GM18520 (cell line): ENCODE measurements at regions not wholly inside any gene's neighbourhood (a gene's known extent, or its start where the extent isn't known, plus 50 kb on each side); places are given as distances from the start of the nearest gene placed in this dataset.

ENCODE experiments used
- ATAC-seq: cut with Tn5 transposase; IDR thresholded peaks from one replicate; pipeline ENCODE4 v1.9.1; 2021; ENCODE audit not compliant: unreplicated experiment

DNA sequence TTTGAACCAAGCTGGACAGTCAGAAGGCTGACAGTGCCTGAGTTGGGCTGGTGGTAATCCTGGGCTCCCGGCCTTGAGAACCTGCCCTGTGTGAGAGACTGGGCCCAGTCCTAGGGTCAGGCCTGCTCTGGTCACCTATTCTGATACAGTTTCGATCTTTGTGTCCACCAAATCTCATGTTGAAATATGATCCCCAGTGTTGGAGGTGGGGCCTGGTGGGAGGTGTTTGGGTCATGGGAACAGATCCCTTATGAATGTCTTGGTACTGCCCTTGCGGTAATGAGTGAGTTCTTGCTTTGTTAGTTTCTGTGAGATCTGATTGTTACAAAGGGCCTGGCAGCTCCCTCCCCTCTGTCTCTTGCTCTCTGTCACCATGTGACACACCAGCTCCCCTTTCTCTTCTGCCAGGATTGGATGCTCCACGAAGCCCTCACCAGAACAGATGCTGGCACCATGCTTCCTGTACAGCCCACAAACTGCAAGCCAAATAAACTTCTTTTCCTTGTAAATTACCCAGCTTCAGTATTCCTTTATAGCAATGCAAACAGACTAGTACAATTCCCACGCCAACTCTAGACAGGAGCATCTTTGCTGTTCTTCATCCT is 111.8 kb upstream of the ZNF438 start:
- no peak for ATAC-seq

DNA sequence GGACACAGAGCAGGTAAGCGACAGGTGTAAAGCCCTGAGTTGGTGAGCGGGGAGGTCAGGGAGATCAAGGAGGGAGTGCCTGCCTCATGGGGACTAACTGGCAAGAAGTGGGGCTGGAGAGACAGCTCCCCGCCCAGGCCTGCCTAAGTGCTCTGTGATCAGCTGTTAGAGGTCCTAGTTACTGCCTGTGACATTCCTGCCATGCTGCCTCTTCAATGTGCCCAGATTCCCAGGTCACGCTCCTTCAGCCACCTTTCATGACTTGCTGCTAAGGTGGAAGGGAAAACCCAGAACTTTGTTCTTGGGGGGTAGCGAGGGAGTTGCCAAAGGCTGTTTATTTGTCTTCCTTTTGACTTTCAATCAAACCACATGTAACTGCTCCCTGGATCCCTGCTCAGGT is 114.3 kb upstream of the ZNF438 start:
- no peak for ATAC-seq

DNA sequence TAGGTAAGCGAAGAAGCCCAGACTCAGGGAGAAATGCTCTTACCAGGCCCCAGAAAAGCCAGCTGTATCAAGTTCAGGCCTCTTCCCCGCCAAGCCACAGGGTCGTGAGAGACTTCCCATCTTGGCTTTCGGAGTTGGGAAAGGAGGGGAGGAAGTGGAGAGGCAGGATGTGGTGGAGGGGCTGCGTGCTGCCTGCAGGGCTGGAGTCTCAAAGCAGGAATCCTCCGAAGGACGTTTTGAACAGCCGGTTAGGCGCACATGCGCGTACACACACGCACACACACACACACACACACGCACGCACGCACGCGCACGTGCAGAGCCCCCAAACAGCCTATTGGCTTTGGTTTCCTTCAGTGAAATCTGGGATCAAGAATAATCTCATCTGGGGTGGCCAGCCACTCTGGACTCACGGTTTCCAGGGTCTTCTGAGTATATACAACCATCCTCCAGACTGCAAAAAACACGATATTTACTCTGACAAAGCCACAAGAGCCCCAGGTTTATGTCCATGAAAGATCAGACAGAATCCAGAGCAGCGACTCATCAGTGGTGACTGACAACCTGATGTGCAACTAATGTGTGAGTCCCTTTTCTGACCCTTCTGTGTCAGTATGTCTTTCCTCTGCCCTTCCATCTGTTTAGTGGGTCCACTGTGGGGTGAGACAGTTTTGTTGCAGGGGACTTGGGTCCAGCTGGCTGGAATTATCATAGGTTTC is 115.0 kb upstream of the ZNF438 start:
- no peak for ATAC-seq

GRCh38 chr10:31147210-31147608 is 115.5 kb upstream of the ZNF438 start:
- ATAC-seq, result no peak

DNA sequence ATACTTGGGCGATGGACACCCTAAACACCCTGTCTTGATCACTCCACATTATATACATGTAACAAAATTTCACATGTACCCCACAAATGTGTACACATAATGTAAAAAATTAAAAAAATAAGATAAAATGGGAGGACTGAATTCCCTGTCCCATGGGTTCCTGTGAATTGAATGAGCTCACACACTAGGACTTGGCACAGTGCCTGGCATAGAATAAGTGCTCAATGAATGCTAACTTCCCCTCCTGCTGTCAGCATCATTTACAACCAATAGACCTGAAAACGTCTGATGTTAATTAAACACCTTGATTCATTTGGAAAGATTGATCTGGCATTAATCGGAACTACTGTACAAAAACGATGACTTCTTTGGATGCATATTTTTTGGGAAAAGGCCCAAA is 117.3 kb upstream of the ZNF438 start:
- no peak for ATAC-seq

DNA sequence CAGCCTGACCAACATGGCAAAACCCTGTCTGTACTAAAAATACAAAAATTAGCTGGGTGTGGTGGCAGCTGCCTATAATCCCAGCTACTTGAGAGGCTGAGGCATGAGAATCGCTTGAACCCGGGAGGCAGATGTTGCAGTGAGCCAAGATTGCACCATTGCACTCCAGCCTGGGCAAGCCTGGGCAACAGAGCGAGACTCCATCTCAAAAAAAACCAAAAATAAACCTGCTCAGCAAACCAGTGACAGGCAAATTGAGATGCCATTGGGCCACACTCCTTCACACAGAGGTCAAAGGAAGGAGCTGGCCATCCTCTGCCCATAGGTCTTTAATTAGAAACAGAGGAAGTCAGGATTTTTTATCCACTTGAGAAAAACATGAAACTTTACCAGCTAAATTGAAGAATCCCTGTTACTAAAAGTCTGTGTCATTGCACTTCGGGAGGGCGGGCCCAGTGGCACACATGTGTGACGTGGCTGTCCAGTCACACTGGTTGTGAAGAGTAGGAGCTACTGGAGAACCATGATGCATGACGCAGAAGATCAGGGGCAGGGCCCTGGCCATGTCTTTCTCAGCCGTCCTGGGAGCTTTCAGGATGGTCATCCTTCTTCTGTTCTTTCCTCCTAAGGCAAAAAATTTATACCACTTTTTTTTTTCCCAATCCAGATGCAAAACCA is 118.3 kb upstream of the ZNF438 start:
- ATAC-seq, result no peak

GRCh38 chr10:31151301-31151700 is 119.6 kb upstream of the ZNF438 start:
- no peak for ATAC-seq

- ATAC-seq, result no peak
Measured at GRCh38 chr10:31152421-31153135, 120.9 kb upstream of the ZNF438 start.

- no peak for ATAC-seq
Measured at GRCh38 chr10:31153161-31153560, 121.5 kb upstream of the ZNF438 start.

DNA sequence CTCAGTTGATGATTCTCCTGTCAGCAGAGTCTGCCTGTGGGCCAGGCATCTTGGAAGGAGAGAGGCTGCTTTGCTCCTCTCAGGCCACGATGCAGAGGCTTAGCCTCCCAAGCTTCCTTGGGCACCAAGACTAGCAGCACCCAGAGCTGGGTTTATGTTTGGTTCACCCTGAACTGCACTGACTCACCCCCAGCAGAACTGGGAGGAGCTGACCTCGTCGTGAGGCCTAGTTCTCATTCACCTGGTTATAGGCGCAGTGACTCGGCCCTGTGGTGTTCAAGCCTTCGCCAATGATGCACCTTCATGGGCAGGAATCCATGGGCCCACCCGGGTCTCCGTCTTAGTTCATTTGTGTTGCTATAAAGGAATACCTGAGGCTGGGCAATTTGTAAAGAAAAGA is 122.0 kb upstream of the ZNF438 start:
- ATAC-seq, result no peak

GRCh38 chr10:31154996-31155395 is 123.3 kb upstream of the ZNF438 start:
- ATAC-seq, result no peak

DNA sequence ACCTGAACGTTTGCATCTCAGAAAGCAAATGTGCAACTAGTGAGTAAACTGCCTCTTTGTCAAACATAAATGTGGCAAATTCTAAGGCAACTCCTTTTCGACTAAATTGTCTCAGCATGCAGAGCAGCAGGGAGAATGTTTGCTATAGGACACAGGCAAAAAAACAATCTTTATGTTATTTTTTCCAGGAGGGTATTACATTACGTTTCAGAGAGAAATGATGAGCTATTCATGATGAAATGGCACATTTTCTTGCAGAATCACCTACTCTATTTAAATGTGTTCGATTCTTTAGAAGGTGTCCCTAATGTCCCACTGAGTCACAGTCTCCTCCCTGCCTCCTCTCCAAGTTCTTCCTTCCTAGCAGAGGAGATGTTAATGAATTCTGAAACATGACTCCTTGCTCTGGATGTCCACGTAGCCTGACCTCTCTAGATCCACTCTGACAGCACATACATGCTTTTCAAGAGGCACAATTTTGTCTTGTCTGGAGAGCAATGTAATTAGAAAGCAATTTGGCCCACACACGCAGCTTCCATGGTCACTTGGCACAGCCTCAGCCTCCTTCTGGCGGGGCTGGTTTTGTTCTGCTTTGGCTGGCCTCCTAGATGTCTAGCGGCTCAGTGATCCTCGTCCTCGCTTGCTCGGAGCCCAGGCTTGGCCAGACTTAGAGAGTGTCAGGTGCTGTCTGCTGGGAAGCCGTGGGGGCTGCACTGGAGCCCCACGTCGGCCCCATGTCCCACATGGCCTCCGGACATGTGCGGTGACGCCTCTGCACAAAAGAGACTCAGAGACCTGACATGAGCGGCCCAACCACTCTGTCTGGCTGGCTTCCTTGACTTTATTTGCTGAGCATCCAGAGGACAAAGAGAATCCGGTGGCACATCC is 125.7 kb upstream of the ZNF438 start:
- no peak for ATAC-seq

GRCh38 chr10:31158011-31158658 is 126.5 kb upstream of the ZNF438 start:
- no peak for ATAC-seq

GRCh38 chr10:31166606-31167005 is 134.9 kb upstream of the ZNF438 start:
- no peak for ATAC-seq

GRCh38 chr10:31170636-31171035 is 139.0 kb upstream of the ZNF438 start:
- ATAC-seq, result no peak

- no peak for ATAC-seq
Measured at GRCh38 chr10:31171402-31172083, 139.9 kb upstream of the ZNF438 start.

DNA sequence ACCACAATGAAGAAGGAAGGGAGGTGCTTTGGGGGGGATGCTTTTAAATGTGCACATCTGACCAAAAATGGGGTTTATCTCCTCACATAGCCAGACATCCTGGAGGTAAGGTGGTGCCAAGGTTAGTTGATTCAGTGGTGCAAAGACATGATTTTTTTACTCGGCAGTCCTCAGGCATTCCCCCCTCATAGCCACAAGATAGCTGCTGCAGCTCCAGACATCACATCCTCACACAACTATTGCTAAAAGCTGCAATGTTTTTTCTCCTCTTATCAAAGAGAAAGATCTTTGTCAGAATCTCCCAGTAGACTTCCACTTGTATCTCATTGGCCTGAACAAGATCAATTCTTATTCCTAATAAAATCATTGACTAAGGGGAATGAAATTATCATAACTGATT is 141.3 kb upstream of the ZNF438 start:
- ATAC-seq, result no peak

DNA sequence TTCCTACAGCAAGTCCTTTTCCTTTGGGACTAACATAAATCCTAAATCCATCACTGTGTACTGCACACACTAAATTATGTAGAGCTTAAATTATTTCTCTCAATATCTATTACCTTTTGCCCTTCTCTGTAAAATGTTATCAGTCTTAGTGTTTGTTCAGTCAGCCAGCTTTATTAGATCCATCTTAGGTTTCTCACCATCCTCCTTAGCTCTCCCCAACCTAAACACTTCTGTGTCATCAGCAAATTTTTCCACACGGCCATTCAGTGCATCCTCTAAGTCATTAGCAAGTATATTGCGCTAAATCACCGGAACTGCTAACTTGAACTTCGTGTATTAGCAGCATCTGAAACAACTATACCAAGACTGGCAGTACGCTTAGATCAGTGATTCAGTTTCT is 142.1 kb upstream of the ZNF438 start:
- no peak for ATAC-seq

DNA sequence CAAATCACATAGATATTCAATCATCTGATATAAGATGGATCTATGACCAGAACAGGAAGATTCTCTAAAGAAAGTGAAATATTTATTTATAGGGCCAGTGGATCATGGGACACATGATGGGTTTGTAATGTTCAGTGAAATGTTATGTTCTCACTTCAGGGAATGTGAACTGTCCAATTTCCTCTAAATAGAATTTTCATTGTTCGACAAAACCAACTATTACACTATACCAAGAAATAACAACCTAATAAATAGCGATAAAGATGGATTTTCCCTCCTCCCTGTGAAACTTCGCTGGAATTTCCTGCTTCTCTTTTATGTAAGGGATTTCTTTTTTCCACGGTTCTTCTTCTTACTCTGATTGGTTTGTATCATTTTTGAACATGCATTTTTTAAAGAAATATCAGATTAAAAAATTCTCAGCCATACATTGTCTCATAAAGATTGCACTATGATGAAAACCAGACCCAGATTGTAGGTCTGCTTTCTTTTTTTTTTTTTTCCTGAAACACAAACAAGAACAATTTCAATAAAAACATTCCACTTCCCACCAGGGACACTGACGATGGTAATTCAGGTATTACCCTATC is 139.8 kb upstream of the ZEB1 start:
- ATAC-seq, result no peak
